SH-SY5Y (cell line): ENCODE measurements at regions not wholly inside any gene's neighbourhood (a gene's known extent, or its start where the extent isn't known, plus 50 kb on each side); places are given as distances from the start of the nearest gene placed in this dataset.

Experiments
- GATA2 ChIP-seq: IDR thresholded peaks from 2 replicates; pipeline ENCODE4 v1.6.1; 2011; ENCODE audit warnings: mild to moderate bottlenecking, low read depth, low read length
- GATA3 ChIP-seq: IDR thresholded peaks from 2 replicates; pipeline ENCODE4 v1.6.1; 2011; ENCODE audit warnings: low read depth, mild to moderate bottlenecking, low read length, moderate library complexity

- no peak for TF ChIP-seq GATA2
- no peak for TF ChIP-seq GATA3
These were observed 69.6 kb upstream of the COL1A2 start for GRCh38 chr7:94325122-94325475.
